ENCODE measurements at regions not wholly inside any gene's neighbourhood (a gene's known extent, or its start where the extent isn't known, plus 50 kb on each side); places are given as distances from the start of the nearest gene placed in this dataset.

GRCh38 chr12:62207248-62207647 is 53.0 kb upstream of the USP15 start:
- Histone ChIP-seq H3K9ac (ENCODE audit: low read length) (no peak overlapping the region), H3K4me2 (ENCODE audit: low read depth, low read length, poor library complexity, severe bottlenecking) (no peak overlapping the region), H4K20me1 (ENCODE audit: low read depth, low read length) (no peaks in the 10 kb centered on the region), H3K27ac (ENCODE audit: low read depth, low read length) (no peak overlapping the region), H3K9me3 (ENCODE audit: insufficient read depth, low read length) (no peaks in the 10 kb centered on the region), H3K27me3 (ENCODE audit: low read length) (no peaks in the 10 kb centered on the region), H3K9me2 (replicated peaks; ENCODE audit: insufficient read depth, low read length) (no peaks in the 10 kb centered on the region), H3K79me2 (ENCODE audit: insufficient read depth, low read length) (no peaks in the 10 kb centered on the region), H3F3A (ENCODE audit: insufficient read depth) (no peaks in the 10 kb centered on the region), H3K36me3 (ENCODE audit: low read length) (no peaks in the 10 kb centered on the region), H3K4me3 (ENCODE audit: insufficient read depth, low read length, poor library complexity, severe bottlenecking) (no peak overlapping the region), H2AFZ (ENCODE audit: low read depth, low read length, severe bottlenecking) (no peak overlapping the region)
- TF ChIP-seq, protein P1, sequence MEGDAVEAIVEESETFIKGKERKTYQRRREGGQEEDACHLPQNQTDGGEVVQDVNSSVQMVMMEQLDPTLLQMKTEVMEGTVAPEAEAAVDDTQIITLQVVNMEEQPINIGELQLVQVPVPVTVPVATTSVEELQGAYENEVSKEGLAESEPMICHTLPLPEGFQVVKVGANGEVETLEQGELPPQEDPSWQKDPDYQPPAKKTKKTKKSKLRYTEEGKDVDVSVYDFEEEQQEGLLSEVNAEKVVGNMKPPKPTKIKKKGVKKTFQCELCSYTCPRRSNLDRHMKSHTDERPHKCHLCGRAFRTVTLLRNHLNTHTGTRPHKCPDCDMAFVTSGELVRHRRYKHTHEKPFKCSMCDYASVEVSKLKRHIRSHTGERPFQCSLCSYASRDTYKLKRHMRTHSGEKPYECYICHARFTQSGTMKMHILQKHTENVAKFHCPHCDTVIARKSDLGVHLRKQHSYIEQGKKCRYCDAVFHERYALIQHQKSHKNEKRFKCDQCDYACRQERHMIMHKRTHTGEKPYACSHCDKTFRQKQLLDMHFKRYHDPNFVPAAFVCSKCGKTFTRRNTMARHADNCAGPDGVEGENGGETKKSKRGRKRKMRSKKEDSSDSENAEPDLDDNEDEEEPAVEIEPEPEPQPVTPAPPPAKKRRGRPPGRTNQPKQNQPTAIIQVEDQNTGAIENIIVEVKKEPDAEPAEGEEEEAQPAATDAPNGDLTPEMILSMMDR (IDR thresholded peaks at IDR 0.05; ENCODE audit: insufficient read depth, low read length, poor library complexity, severe bottlenecking) = no peak
- TF ChIP-seq EZH2phosphoT487 (conservative IDR thresholded peaks at IDR 0.05; ENCODE audit: low read length) = no peak
